HUDEP-2 (cell line): ENCODE measurements at regions not wholly inside any gene's neighbourhood (a gene's known extent, or its start where the extent isn't known, plus 50 kb on each side); places are given as distances from the start of the nearest gene placed in this dataset.
"Not testable (repeated sequence)": the region's sequence is repeated elsewhere in the genome, so short reads cannot be mapped to it uniquely, and the experiment has no call there.

Experiments used
- DNase-seq, 76 experiments: peaks; one replicate each; lab custom pipeline; 2025; ENCODE audit not compliant: unreplicated experiment in 76 of 76; lab: John Stamatoyannopoulos, UW

DNA sequence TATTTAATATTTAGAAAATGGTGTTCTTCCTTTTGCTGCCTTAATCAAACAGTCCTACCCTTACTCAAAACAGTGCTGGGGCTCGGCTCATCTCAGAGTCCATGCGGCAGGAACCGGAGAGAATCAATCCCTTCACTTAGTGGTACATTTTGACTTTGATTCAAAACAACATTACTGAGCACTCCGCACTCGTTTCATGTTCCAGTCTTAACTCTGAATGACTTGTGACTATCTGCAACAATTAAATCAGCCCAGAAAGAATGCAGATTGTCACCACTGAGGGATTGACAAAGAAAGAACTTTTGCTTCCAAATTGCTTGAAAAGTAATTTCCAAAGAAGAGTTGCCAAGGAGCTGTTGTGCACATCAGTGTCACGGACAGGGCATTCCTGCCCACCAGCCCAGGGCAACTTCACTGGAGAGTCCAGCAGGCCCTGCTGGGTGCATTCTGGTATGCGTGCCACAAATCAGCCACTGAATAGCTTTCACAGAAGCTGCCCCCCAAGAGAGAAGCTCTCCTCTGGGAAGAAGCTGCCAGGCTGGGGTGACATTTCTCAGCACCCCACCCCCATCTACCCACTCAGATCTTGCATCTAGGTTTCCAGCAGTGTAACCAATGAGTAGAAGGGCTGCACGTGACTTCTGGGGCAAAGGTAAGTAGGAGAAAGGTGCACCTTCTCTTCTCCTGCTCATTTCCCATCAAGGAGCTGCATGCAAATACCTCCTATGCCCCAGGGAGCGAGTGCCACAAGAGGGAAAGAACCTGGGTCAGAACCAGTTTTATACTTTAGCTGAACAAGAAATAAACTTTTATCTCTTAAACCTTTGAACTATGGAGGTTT, 84.6 kb upstream of the ATP8B1 start:
- DNase-seq, result no peak

DNA sequence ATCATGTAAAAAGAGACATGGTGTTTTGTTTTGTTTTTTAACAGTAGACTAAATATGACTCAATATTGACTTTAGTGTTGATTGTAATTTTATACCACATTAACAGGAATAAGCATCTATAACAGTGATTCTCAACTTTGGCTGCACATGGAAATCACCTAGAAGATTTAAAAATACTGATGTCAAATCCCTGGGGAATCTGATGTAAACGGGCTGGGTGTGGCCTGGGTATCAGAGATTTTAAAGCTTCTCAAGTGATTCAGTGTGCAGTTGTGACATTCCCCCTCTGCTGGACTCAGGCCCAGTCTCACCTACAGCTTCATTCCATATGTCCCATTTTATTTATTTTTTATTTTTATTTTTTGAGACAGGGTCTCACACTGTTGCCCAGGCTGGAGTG, 82.8 kb upstream of the ATP8B1 start:
- no peak for DNase-seq

DNA sequence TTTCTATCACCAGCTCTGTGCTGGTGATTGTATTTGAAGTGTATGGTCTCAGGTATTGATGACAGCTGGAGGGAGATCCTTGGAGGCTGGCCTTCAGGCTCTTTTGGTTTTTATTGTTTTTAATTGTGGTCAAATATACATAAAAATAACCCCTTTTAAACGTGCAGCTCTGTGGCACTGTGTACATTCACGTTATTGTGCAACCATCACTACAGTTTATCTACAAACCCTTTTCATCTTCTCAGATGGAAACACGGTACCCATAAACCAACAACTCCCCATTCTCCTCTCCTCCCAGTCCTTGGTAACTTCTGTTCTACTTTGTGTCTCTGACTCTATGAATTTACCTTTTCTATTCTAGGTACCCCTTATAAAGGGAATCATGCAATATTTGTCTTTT, 79.3 kb upstream of the ATP8B1 start:
- no peak for DNase-seq

DNA sequence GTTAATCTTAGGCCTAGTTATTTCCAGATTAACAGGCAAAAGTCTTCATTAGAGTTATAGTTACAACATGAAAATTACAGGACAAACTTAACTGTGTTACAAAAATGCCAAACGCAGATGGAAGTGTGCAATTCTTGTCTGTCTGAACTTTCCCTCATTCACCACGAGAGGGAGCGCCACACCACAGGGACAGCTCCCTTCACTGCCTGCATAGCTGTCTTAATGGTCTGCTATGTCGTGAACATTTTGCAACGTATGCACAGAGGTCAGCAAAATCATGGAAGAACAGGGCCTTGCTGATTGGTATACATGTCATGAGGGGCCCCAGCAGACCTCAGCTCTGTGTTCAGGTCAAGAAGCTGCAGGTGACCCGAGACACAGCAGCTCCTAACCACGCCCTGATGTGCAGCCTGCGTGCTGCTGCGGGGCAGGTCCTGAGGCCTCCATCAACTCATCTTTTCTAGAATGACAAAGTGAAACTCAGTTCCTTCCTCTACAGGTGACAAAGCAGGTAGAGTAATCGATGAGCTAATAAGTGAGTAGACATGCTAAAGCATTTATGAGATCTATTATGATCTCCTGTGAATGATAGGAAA, 78.8 kb upstream of the ATP8B1 start:
- DNase-seq, result peak in 68 of 76 experiments; percentile 1 to 80 (median 38)

DNA sequence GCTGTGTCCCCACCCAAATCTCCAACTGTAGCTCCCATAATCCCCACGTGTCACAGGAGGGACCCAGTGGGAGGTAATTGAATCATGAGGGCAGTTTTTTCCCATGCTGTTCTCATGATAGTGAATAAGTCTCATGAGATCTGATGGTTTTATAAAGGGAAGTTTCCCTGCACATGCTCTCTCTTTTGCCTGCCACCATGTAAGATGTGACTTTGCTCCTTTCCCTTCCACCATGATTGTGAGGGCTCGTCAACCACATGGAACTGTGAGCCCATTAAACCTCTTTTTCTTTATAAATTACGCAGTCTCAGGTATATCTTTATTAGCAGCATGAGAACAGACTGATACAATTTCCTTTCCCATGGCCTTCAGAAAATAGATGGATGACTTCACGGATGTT, 76.8 kb upstream of the ATP8B1 start:
- not testable (repeated sequence) for DNase-seq

DNA sequence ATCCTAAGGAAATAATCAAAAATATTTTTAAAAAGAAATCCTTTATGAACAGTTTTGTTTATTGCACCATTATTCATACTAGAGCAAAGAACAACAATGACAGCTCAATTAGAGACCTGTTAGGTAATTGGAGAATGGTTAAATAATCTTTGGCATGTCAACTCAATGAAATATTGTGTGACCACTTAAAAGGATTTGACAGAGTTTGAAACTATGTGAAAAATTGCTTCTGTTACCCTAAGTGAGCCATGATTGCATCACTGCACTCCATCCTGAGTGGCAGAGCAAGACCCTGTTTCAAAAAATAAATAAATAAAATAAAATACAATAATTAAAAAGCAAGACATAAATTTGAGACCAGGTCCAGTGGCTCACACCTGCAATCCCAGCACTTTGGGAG, 66.1 kb upstream of the ATP8B1 start:
- no peak for DNase-seq

DNA sequence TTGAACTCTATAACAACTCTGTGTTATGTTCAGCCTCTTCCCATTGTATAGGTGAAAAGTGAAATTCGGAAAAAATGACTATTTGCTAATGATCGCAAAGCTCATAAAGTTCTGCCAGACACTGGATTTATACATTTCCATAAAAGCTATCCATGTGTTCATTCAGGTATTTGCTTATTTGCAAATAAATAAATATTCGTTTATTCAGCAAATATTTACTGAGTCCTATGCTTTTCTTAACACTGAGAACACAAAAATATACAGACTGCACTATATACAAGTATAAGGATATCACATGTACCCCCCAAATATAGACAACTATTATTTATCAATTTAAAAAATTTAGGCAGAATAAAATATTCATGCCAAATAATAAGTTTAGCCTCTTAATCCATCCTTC, 63.2 kb upstream of the ATP8B1 start:
- DNase-seq, result no peak

DNA sequence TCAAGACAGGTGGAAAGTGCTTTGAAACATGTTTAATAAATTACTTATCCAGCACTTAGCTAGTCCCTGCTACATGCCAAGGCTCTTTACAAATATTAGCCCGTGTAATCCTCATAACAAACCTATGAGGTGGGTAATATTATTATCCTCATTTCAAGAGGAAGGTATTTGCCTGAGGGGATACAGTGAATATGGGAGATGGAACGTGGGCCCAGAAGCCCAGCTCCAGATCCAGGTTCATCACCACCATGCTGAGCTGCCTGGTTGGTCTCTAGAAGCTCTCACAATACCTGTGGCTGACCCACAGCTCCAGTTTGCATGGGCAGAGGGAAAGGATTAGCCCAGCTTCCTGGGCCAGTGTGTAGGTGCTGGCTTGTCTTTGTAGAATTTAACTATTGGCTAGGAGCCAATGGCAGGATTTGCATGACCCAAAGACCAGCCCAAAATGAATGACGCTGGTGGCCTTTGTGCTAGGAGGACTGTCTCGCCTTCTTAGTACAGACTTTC, 61.6 kb upstream of the ATP8B1 start:
- DNase-seq, result no peak

DNA sequence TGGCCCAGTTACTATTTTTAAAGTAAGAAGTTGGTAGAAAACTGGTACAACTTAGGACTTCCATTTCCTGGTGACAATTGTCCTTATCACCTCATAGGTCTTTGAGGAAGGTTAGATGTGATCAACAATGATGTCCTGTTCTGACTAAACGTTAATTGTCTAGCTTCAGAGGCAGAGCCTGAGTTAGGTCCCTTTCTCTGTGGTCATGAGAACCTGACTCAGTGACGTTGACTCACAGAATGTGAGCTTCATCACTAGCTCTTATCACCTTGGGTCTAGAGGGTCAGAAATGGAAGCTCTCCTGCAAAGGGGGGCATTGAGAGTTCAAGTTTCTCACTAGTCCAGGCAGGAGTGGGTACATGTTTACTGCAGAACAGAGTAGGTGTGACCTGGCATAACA, 60.6 kb upstream of the ATP8B1 start:
- DNase-seq, result no peak

DNA sequence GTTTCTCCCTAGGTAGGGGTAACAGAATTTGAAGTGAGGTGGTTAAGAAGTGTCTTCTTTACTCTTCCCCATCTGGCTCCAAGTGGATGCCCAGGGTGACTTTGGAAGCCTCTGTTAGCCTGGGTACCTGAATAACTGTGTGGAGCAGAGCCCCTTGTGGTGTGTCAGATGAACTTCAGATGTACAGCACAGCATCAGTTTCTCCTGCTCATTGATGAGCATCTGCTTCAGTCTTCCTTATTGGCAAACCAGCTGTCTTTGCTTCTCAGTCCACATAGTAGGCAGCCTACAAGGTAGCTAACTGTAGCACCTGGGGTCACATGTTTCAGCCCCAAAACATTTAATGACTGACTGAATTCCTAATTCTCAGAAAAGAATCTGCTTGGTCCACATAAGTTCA, 56.2 kb upstream of the ATP8B1 start:
- peak in 26 of 76 experiments; percentile 0 to 56 (median 23) for DNase-seq

DNA sequence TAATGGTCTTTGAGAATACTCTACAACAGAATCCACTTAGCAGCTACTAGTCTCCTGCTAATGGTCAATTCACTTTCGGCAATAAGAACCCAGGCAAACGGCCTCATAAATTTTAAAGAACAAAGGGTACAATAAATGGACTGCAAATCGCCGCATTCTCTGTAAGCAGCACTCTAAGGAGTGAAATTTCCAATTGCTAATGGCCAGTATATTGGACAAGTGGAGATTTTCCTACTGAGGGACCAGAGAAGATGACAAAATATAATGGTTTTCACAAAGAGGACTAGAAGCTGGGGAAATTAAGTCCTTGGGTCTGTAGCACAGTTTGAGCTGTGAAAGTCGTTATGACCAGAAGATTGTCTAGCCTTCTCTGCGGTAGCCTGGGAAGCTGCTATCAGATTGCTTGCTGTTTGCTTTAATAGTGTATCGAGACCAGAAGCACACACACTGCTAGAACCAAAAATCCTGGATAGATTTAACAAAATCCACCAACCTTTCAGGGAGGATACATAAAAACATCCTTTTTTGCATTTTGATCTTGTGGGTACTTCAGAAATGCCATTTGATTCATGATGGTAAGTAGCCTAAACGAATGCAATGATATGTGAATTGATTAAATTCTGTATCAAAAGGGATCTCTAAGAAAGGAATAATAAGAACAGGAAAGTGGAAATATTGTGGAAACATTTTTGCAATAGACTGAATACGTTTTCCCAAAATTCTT, 53.6 kb upstream of the ATP8B1 start:
- no peak for DNase-seq

DNA sequence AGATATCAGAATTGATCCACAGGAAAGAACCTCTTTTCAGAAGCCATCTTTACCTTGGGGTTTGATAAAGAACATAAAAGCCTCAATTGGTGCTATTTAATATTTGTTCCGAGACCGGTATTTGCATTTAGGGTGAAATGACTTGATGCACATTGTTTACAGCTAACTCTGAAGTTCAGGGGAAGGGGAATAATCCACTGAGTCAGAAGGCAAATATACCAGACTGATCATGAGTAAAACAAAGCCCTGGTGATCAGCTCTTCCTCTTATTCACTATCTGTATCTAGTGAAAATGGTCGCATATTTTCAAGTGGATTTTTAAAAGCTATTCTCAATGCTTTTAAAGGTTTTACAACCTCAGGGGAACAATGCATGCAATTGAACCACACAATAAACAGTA, 53.0 kb upstream of the ATP8B1 start:
- DNase-seq, result no peak

DNA sequence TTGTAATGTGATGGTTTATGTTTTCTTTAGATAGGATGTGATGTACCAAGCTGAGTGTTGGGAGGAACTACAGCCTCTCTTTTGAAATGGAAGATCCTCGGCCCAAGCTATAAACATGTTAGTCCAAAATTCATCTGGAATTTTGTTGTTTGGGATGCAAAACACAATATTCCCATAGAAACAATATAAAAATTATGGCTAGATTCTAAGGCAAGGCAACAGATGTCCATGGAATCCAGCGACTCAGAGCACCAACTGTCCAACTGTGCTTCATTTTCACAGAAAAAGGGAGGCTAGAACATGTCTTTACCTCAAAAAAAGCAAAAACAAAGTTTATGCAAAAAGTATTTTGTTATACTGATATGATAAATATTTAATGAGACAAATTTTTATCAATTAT, 52.4 kb upstream of the ATP8B1 start:
- no peak for DNase-seq

DNA sequence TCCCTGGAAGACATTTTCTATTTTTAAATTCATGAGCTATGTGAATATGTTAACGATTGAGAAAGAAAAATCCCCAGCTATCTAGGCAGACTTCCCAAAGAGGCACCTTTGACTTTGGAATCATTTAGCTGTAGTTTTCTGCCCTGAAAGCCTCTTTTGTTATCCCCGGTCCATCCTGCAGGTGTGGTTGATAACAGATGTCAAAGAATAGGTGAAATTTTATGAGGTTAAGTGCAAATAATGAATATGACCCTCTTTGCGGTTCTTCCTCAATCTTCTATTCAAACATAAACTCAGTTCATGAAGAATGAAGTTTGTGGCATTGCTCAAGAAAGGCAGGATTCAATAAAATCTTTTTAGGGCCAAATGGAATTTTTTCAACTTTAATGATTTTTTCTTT, 51.6 kb upstream of the ATP8B1 start:
- no peak for DNase-seq

DNA sequence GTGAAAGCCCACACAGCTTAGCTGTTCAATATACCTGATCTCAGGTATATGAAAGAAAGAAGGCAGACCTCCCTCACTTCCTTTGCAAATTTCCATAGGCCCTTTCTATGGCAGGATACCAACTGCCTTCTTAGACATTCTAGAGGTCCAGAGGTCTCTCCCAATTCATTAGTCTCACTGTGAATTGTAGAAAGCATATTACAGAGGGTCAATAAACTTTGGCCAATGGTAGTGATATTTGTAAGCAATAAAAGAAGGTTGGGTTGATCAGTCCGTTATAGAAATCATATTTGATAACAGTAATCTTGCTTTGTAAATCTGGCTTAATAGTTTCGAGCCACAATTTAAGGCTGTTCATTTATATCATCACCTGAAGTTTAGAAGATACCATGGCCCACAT, 50.7 kb upstream of the ATP8B1 start:
- DNase-seq, result no peak

DNA sequence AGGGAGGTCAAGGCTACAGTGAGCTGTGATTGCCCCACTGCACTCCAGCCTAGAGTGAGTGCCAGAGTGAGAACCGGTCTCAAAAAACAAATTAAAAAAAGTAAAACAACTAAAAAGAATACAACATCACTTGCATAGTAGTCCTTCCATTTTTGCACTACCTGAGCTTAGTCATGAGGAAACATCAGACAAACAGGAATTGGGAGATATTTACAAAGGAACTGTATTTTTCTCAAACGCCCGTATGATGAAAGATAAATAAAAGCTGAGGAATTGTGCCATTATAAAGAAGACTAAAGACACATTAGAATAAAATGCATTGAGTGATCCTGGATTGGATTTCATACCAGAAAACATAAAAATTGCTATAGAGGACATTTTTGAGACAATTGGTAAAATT, 50.0 kb upstream of the ATP8B1 start:
- no peak for DNase-seq
